Psoas muscle (tissue), 7 donors: ENCODE measurements at regions not wholly inside any gene's neighbourhood (a gene's known extent, or its start where the extent isn't known, plus 50 kb on each side); places are given as distances from the start of the nearest gene placed in this dataset.

Experiments used
- ATAC-seq, 4 donors: fragments of 200-7000 bp; cut with Tn5 transposase; one replicate each; pipeline ENCODE4 v1.9.1; 2020; ENCODE audit warnings: moderate library complexity in 3 of 4, mild to moderate bottlenecking in 2 of 4
- DNase-seq, 2 donors: peaks; one replicate each; pipeline ENCODE4 v3.0.0-alpha.2; 2020
- H3K27ac ChIP-seq: fragments of 200-600 bp; one replicate; pipeline ENCODE4 v1.8.0; 2022
- H3K27me3 ChIP-seq, 3 donors: fragments of 200-600 bp in 1 of 3; one replicate each; pipeline versions ENCODE4 v1.6.1 to v1.8.0; 2013 to 2022; ENCODE audit warnings: low read length in 2 of 3, mild to moderate bottlenecking in 2 of 3, moderate library complexity in 1 of 3; ENCODE audit not compliant: insufficient read depth in 3 of 3
- H3K36me3 ChIP-seq, 2 donors: fragments of 200-600 bp in 1 of 2; one replicate each; pipeline versions ENCODE4 v1.6.1 to v1.8.0; 2013 to 2022; ENCODE audit warnings: low read depth in 1 of 2, mild to moderate bottlenecking in 1 of 2, moderate library complexity in 1 of 2; ENCODE audit not compliant: insufficient read depth in 1 of 2
- H3K4me1 ChIP-seq: fragments of 200-600 bp; one replicate; pipeline ENCODE4 v1.8.0; 2022
- H3K4me3 ChIP-seq: fragments of 200-600 bp; one replicate; pipeline ENCODE4 v1.8.0; 2022; ENCODE audit warnings: mild to moderate bottlenecking
- H3K9me3 ChIP-seq: fragments of 200-600 bp; one replicate; pipeline ENCODE4 v1.8.0; 2022
- CTCF ChIP-seq: fragments of 200-600 bp; IDR thresholded peaks from one replicate; pipeline ENCODE4 v1.8.0; 2022; ENCODE audit warnings: antibody characterized with exemption
- WGBS, 3 donors: extraction: QIAGEN DNeasy Blood & Tissue Kit; methylation state at CpG; one replicate each; pipeline versions ENCODE4 v1.1.6 to v1.1.7; 2013; 5-methylcytosine and 5-hydroxymethylcytosine counted together
- intact Hi-C, 2 donors: fragments of 100-400 bp; cut with DNase I; formaldehyde crosslinking; loops; one replicate each; pipeline versions ENCODE4 v1.11.0 to v1.14.2; 2022
- donor health status: healthy with polysubstance abuse.
- donor health status: DM: no; HTN: no; CAD: no; lungs with moderate emphysema.
- donor health status: Bipolar disorder and iron deficiency.
- donor health status: healthy.
- donor health status: DM: yes; HTN: yes; CAD: no.
- donor health status: DM: no; HTN: no; CAD: no.
- donor health status: DM: yes; HTN: yes; CAD: no.

- no peak overlapping the region for H3K27ac ChIP-seq
- no peak for TF ChIP-seq CTCF
- no peaks in the 10 kb centered on the region for H3K9me3 ChIP-seq
- H3K4me3 ChIP-seq: no peak overlapping the region
- ATAC-seq (no peak), DNase-seq (no peak)
- no peaks in the 10 kb centered on the region for H3K4me1 ChIP-seq
- no peaks in the 10 kb centered on the region for H3K36me3 ChIP-seq
- peaks cover 0 to 2% (median 0%) of the 10 kb centered on the region in 3 donors for H3K27me3 ChIP-seq
- intact Hi-C loops: no loop called here
These were observed 1334.4 kb upstream of the FLRT2 start for GRCh38 chr14:84195514-84195913.

- Histone ChIP-seq H3K27me3 (peaks cover 0 to 2% (median 0%) of the 10 kb centered on the region in 3 donors), H3K4me1 (no peaks in the 10 kb centered on the region), H3K27ac (no peak overlapping the region), H3K36me3 (no peaks in the 10 kb centered on the region), H3K9me3 (no peaks in the 10 kb centered on the region), H3K4me3 (no peak overlapping the region)
- no peak for DNase-seq
- WGBS, 3 donors: 60 to 76% (median 69%) methylated on average over 1 of the region's 1 CpG
- no peak for ATAC-seq
- intact Hi-C loops: no loop called here
- TF ChIP-seq CTCF: no peak
These were observed 1332.2 kb upstream of the FLRT2 start for GRCh38 chr14:84197704-84198103.

GRCh38 chr14:84202486-84202885 is 1327.5 kb upstream of the FLRT2 start:
- WGBS, 3 donors: 44 to 50% (median 48%) methylated on average over 2 of the region's 2 CpGs
- Histone ChIP-seq H3K9me3 (no peaks in the 10 kb centered on the region), H3K27ac (no peak overlapping the region), H3K4me3 (no peak overlapping the region), H3K36me3 (no peaks in the 10 kb centered on the region), H3K27me3 (no peaks in the 10 kb centered on the region), H3K4me1 (no peaks in the 10 kb centered on the region)
- DNase-seq: no peak
- ATAC-seq: no peak
- intact Hi-C loops: no loop called here
- TF ChIP-seq CTCF: no peak

GRCh38 chr14:84203896-84204295 is 1326.0 kb upstream of the FLRT2 start:
- no peaks in the 10 kb centered on the region for H3K27me3 ChIP-seq
- no peak overlapping the region for H3K27ac ChIP-seq
- no peaks in the 10 kb centered on the region for H3K4me1 ChIP-seq
- ATAC-seq (no peak), DNase-seq (no peak)
- H3K36me3 ChIP-seq: no peaks in the 10 kb centered on the region
- no peak overlapping the region for H3K4me3 ChIP-seq
- intact Hi-C loops: no loop called here
- no peak for TF ChIP-seq CTCF
- no peaks in the 10 kb centered on the region for H3K9me3 ChIP-seq

- H3K4me1 ChIP-seq: no peaks in the 10 kb centered on the region
- H3K9me3 ChIP-seq: no peaks in the 10 kb centered on the region
- DNase-seq (no peak), ATAC-seq (no peak)
- H3K4me3 ChIP-seq: no peak overlapping the region
- no peaks in the 10 kb centered on the region for H3K36me3 ChIP-seq
- intact Hi-C loops: no loop called here
- TF ChIP-seq CTCF: no peak
- H3K27ac ChIP-seq: no peak overlapping the region
- H3K27me3 ChIP-seq: no peaks in the 10 kb centered on the region
- WGBS, 3 donors: 87% methylated on average over 7 of the region's 7 CpGs
These were observed 1321.5 kb upstream of the FLRT2 start for GRCh38 chr14:84208451-84208850.
